ENCODE measurements at regions not wholly inside any gene's neighbourhood (a gene's known extent, or its start where the extent isn't known, plus 50 kb on each side); places are given as distances from the start of the nearest gene placed in this dataset.
"Not testable (repeated sequence)": the region's sequence is repeated elsewhere in the genome, so short reads cannot be mapped to it uniquely, and the experiment has no call there.

- no peak for DNase-seq
Observed at GRCh38 chr12:19783547-19784444, 344.5 kb downstream of the AEBP2 start.

GRCh38 chr12:19792028-19792427, 352.7 kb downstream of the AEBP2 start:
- in situ Hi-C loops (cut with HindIII; ENCODE audit: low pct_ligation_motif_present, low pct_unique_long_range_greater_than_20kb, low sequenced_read_pairs): no loop called here
- DNase-seq: no peak

More at GRCh38 chr12:19783547-19784444, 344.5 kb downstream of the AEBP2 start:
- in situ Hi-C loops (cut with HindIII; ENCODE audit: low pct_ligation_motif_present, low pct_unique_long_range_greater_than_20kb, low sequenced_read_pairs): no loop called here

GRCh38 chr12:19794116-19794515, 354.8 kb downstream of the AEBP2 start:
- in situ Hi-C loops (cut with HindIII; ENCODE audit: low pct_ligation_motif_present, low pct_unique_long_range_greater_than_20kb, low sequenced_read_pairs): no loop called here

GRCh38 chr12:19799216-19799615, 359.9 kb downstream of the AEBP2 start:
- in situ Hi-C loops (cut with HindIII; ENCODE audit: low pct_ligation_motif_present, low pct_unique_long_range_greater_than_20kb, low sequenced_read_pairs): no loop called here
- no peak for DNase-seq

More at GRCh38 chr12:19794116-19794515, 354.8 kb downstream of the AEBP2 start:
- DNase-seq: no peak

GRCh38 chr12:19799895-19800602, 360.8 kb downstream of the AEBP2 start:
- no peak for DNase-seq
- in situ Hi-C loops (cut with HindIII; ENCODE audit: low pct_ligation_motif_present, low pct_unique_long_range_greater_than_20kb, low sequenced_read_pairs): no loop called here

GRCh38 chr12:19800884-19801283, 361.6 kb downstream of the AEBP2 start:
- no peak for DNase-seq

GRCh38 chr12:19801941-19802340, 362.6 kb downstream of the AEBP2 start:
- in situ Hi-C loops (cut with HindIII; ENCODE audit: low pct_ligation_motif_present, low pct_unique_long_range_greater_than_20kb, low sequenced_read_pairs): no loop called here
- no peak for DNase-seq

More at GRCh38 chr12:19800884-19801283, 361.6 kb downstream of the AEBP2 start:
- in situ Hi-C loops (cut with HindIII; ENCODE audit: low pct_ligation_motif_present, low pct_unique_long_range_greater_than_20kb, low sequenced_read_pairs): no loop called here

- no peak for DNase-seq
- in situ Hi-C loops (cut with HindIII; ENCODE audit: low pct_ligation_motif_present, low pct_unique_long_range_greater_than_20kb, low sequenced_read_pairs): no loop called here
Observed at GRCh38 chr12:19802915-19803314, 363.6 kb downstream of the AEBP2 start.

- no peak for DNase-seq
- in situ Hi-C loops (cut with HindIII; ENCODE audit: low pct_ligation_motif_present, low pct_unique_long_range_greater_than_20kb, low sequenced_read_pairs): no loop called here
Observed at GRCh38 chr12:19804737-19805136, 365.4 kb downstream of the AEBP2 start.

GRCh38 chr12:19808371-19808770, 369.1 kb downstream of the AEBP2 start:
- no peak for DNase-seq
- in situ Hi-C loops (cut with HindIII; ENCODE audit: low pct_ligation_motif_present, low pct_unique_long_range_greater_than_20kb, low sequenced_read_pairs): no loop called here

- no peak for DNase-seq
- in situ Hi-C loops (cut with HindIII; ENCODE audit: low pct_ligation_motif_present, low pct_unique_long_range_greater_than_20kb, low sequenced_read_pairs): no loop called here
Observed at GRCh38 chr12:19810213-19810612, 370.9 kb downstream of the AEBP2 start.

- no peak for DNase-seq
- in situ Hi-C loops (cut with HindIII; ENCODE audit: low pct_ligation_motif_present, low pct_unique_long_range_greater_than_20kb, low sequenced_read_pairs): no loop called here
Observed at GRCh38 chr12:19811922-19812321, 372.6 kb downstream of the AEBP2 start.

- in situ Hi-C loops (cut with HindIII; ENCODE audit: low pct_ligation_motif_present, low pct_unique_long_range_greater_than_20kb, low sequenced_read_pairs): no loop called here
- no peak for DNase-seq
Observed at GRCh38 chr12:19819231-19819630, 379.9 kb downstream of the AEBP2 start.

- in situ Hi-C loops (cut with HindIII; ENCODE audit: low pct_ligation_motif_present, low pct_unique_long_range_greater_than_20kb, low sequenced_read_pairs): no loop called here
Observed at GRCh38 chr12:19822476-19822875, 383.2 kb downstream of the AEBP2 start.

GRCh38 chr12:19823326-19823725, 384.0 kb downstream of the AEBP2 start:
- in situ Hi-C loops (cut with HindIII; ENCODE audit: low pct_ligation_motif_present, low pct_unique_long_range_greater_than_20kb, low sequenced_read_pairs); DNase-seq: not testable (repeated sequence)

More at GRCh38 chr12:19822476-19822875, 383.2 kb downstream of the AEBP2 start:
- no peak for DNase-seq

- in situ Hi-C loops (cut with HindIII; ENCODE audit: low pct_ligation_motif_present, low pct_unique_long_range_greater_than_20kb, low sequenced_read_pairs): no loop called here
- no peak for DNase-seq
Observed at GRCh38 chr12:19826980-19827550, 387.8 kb downstream of the AEBP2 start.

GRCh38 chr12:19829100-19829853, 390.0 kb downstream of the AEBP2 start:
- no peak for DNase-seq
- in situ Hi-C loops (cut with HindIII; ENCODE audit: low pct_ligation_motif_present, low pct_unique_long_range_greater_than_20kb, low sequenced_read_pairs): no loop called here

- no peak for DNase-seq
- in situ Hi-C loops (cut with HindIII; ENCODE audit: low pct_ligation_motif_present, low pct_unique_long_range_greater_than_20kb, low sequenced_read_pairs): no loop called here
Observed at GRCh38 chr12:19830446-19830845, 391.2 kb downstream of the AEBP2 start.
